ENCODE measurements at regions not wholly inside any gene's neighbourhood (a gene's known extent, or its start where the extent isn't known, plus 50 kb on each side); places are given as distances from the start of the nearest gene placed in this dataset.
"Not testable (repeated sequence)": the region's sequence is repeated elsewhere in the genome, so short reads cannot be mapped to it uniquely, and the experiment has no call there.

DNA sequence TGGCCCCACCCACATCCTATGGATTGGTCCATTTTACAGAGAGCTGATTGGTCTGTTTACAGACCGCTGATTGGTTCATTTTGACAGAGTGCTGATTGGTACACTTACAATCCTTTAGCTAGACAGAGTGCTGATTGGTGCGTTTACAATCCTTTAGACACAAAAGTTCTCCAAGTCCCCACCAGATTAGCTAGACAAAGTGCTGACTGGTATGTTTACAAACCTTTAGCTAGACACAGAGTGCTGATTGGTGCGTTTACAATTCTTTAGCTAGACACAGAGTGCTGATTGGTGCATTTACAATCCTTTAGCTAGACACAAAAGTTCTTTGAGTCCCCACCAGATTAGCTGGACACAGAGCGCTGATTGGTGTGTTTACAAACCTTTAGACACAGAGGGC lies 630.6 kb upstream of the STXBP6 start:
- H3K9me3 ChIP-seq; CTCF ChIA-PET; H3K4me3 ChIP-seq; ATAC-seq; DNase-seq (ENCODE audit: low read depth in 1 of 2, low spot score in 1 of 2); FAIRE-seq; H3K4me2 ChIP-seq; H3K27ac ChIP-seq; POLR2A ChIA-PET; H3K4me1 ChIP-seq: not testable (repeated sequence)
- TF ChIP-seq MAFK (IDR thresholded peaks at IDR 0.05; ENCODE audit: partially characterized antibody): peak; percentile 49
- 6% methylated on average over 4 of the region's 4 CpGs for WGBS (ENCODE audit: missing lambda C conversion rate)

GRCh38 chr14:25677111-25677510 lies 627.2 kb upstream of the STXBP6 start:
- TF ChIP-seq EHF (CRISPR knock-in tag; IDR thresholded peaks at IDR 0.05) (no peak), BHLHE40 (IDR thresholded peaks at IDR 0.05; ENCODE audit: low read depth, low read length) (no peak), POLR2AphosphoS2 (conservative IDR thresholded peaks at IDR 0.05; ENCODE audit: low read length) (no peak), SREBF2 (IDR thresholded peaks at IDR 0.05) (no peak), NFE2L2 (conservative IDR thresholded peaks at IDR 0.05; ENCODE audit: low read length) (no peak), CBX2 (IDR thresholded peaks at IDR 0.05; ENCODE audit: borderline replicate concordance, low read depth) (no peak), ATOH8 (CRISPR knock-in tag; IDR thresholded peaks at IDR 0.05; ENCODE audit: low read depth) (no peak), MAFK (IDR thresholded peaks at IDR 0.05; ENCODE audit: partially characterized antibody) (no peak)
- TF ChIP-seq, protein P1, sequence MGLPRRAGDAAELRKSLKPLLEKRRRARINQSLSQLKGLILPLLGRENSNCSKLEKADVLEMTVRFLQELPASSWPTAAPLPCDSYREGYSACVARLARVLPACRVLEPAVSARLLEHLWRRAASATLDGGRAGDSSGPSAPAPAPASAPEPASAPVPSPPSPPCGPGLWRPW (IDR thresholded peaks at IDR 0.05): no peak
- TF ChIP-seq, protein P2, sequence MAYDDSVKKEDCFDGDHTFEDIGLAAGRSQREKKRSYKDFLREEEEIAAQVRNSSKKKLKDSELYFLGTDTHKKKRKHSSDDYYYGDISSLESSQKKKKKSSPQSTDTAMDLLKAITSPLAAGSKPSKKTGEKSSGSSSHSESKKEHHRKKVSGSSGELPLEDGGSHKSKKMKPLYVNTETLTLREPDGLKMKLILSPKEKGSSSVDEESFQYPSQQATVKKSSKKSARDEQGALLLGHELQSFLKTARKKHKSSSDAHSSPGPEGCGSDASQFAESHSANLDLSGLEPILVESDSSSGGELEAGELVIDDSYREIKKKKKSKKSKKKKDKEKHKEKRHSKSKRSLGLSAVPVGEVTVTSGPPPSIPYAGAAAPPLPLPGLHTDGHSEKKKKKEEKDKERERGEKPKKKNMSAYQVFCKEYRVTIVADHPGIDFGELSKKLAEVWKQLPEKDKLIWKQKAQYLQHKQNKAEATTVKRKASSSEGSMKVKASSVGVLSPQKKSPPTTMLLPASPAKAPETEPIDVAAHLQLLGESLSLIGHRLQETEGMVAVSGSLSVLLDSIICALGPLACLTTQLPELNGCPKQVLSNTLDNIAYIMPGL (CRISPR knock-in tag; IDR thresholded peaks at IDR 0.05; ENCODE audit: borderline replicate concordance): no peak
- Histone ChIP-seq H3K27ac (no peak overlapping the region), H3K4me2 (no peak overlapping the region), H3K9me3 (no peaks in the 10 kb centered on the region), H3K4me1 (no peaks in the 10 kb centered on the region), H3K4me3 (no peak overlapping the region)
- ChIA-PET POLR2A (no interaction called here), CTCF (no interaction called here)
- ATAC-seq (no peak), DNase-seq (ENCODE audit: low read depth in 1 of 2, low spot score in 1 of 2) (no peak), FAIRE-seq (no peak)
- 25% methylated on average over 3 of the region's 3 CpGs for WGBS (ENCODE audit: missing lambda C conversion rate)

GRCh38 chr14:25667387-25667786 lies 617.4 kb upstream of the STXBP6 start:
- Histone ChIP-seq H3K4me2 (no peak overlapping the region), H3K27ac (no peak overlapping the region), H3K9me3 (no peaks in the 10 kb centered on the region), H3K4me3 (no peak overlapping the region), H3K4me1 (no peaks in the 10 kb centered on the region)
- no peak for ATAC-seq
- no peak for DNase-seq (ENCODE audit: low read depth in 1 of 2, low spot score in 1 of 2)
- FAIRE-seq: no peak
- ChIA-PET CTCF (no interaction called here), POLR2A (interaction anchor here (0.6 kb wide), 1 partner anchor 13 kb away, joined by 3 read pairs; no protein-coding TSS in a partner anchor)
- TF ChIP-seq CHD4 (IDR thresholded peaks at IDR 0.05; ENCODE audit: borderline replicate concordance) (no peak), MAZ (IDR thresholded peaks at IDR 0.05; ENCODE audit: borderline replicate concordance, low read depth, low read length) (no peak), MAFK (IDR thresholded peaks at IDR 0.05; ENCODE audit: partially characterized antibody) (peak; percentile 27), ATOH8 (CRISPR knock-in tag; IDR thresholded peaks at IDR 0.05; ENCODE audit: low read depth) (no peak), ESRRA (IDR thresholded peaks at IDR 0.05; ENCODE audit: borderline replicate concordance, low read length) (no peak)
- WGBS (ENCODE audit: missing lambda C conversion rate): 6% methylated on average over 2 of the region's 2 CpGs

DNA sequence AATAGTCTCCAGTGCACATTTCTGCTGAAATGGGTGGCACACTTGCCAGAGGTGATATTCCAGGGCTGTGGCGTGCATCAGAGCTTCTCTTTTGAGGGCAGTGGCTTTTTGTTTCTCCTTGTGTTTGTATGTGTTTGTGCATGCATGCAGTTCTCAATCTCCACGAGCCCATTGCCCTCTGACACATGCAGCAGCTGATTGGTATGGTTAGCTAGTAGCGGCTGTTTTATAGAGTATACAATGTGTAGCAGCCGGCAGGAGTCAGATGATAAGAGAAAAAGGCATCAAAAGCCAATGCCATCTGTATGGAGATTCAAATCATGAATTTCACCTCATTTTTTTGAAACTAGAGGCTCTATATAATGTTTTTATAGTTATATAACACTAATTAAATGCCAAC lies 616.9 kb upstream of the STXBP6 start:
- DNase-seq (ENCODE audit: low read depth in 1 of 2, low spot score in 1 of 2): no peak
- POLR2A ChIA-PET: no interaction called here
- ATAC-seq: no peak
- Histone ChIP-seq H3K4me2 (no peak overlapping the region), H3K27ac (no peak overlapping the region), H3K9me3 (no peaks in the 10 kb centered on the region), H3K4me3 (no peak overlapping the region), H3K4me1 (no peaks in the 10 kb centered on the region)
- TF ChIP-seq CEBPB (IDR thresholded peaks at IDR 0.05): no peak
- no peak for TF ChIP-seq POLR2AphosphoS2 (conservative IDR thresholded peaks at IDR 0.05; ENCODE audit: low read length)
- no peak for TF ChIP-seq TFCP2L1 (CRISPR knock-in tag; IDR thresholded peaks at IDR 0.05)
- TF ChIP-seq RARB (CRISPR knock-in tag; IDR thresholded peaks at IDR 0.05): no peak
- no peak for TF ChIP-seq PHF8 (IDR thresholded peaks at IDR 0.05; ENCODE audit: borderline replicate concordance, low read depth)
- TF ChIP-seq HEYL (CRISPR knock-in tag; IDR thresholded peaks at IDR 0.05): no peak
- TF ChIP-seq MAFK (IDR thresholded peaks at IDR 0.05; ENCODE audit: partially characterized antibody): no peak
- CTCF ChIA-PET: no interaction called here
- no peak for FAIRE-seq
- 0% methylated on average over 4 of the region's 4 CpGs for WGBS (ENCODE audit: missing lambda C conversion rate)
